Aorta (tissue), 5 donors: ENCODE measurements at regions not wholly inside any gene's neighbourhood (a gene's known extent, or its start where the extent isn't known, plus 50 kb on each side); places are given as distances from the start of the nearest gene placed in this dataset.

Experiments
- ATAC-seq: fragments of 200-7000 bp; cut with Tn5 transposase; one replicate; pipeline ENCODE4 v1.9.1; 2022; ENCODE audit warnings: moderate library complexity; ENCODE audit not compliant: low FRiP score
- DNase-seq, 2 donors: peaks; one replicate each; pipeline ENCODE4 v3.0.0-alpha.2; 2020
- H3K27ac ChIP-seq, 2 donors: one replicate each; pipeline ENCODE4 v1.5.1; 2013; ENCODE audit warnings: low read length in 2 of 2, mild to moderate bottlenecking in 2 of 2, moderate library complexity in 2 of 2, control low read depth in 1 of 2, inconsistent platforms in 1 of 2, low read depth in 1 of 2
- H3K27me3 ChIP-seq, 2 donors: one replicate each; pipeline ENCODE4 v1.6.1; 2013; ENCODE audit warnings: control low read depth in 1 of 2, low read length in 1 of 2, mild to moderate bottlenecking in 1 of 2, moderate library complexity in 1 of 2; ENCODE audit not compliant: insufficient read depth in 2 of 2, control insufficient read depth in 1 of 2
- H3K36me3 ChIP-seq, 2 donors: one replicate each; pipeline ENCODE4 v1.6.1; 2013; ENCODE audit warnings: control low read depth in 1 of 2, low read length in 1 of 2, mild to moderate bottlenecking in 1 of 2; ENCODE audit not compliant: insufficient read depth in 2 of 2, control insufficient read depth in 1 of 2
- H3K4me1 ChIP-seq, 2 donors: one replicate each; pipeline ENCODE4 v1.6.1; 2013; ENCODE audit warnings: low read length in 2 of 2, control low read depth in 1 of 2, mild to moderate bottlenecking in 1 of 2, moderate library complexity in 1 of 2; ENCODE audit not compliant: insufficient read depth in 2 of 2, control insufficient read depth in 1 of 2
- H3K4me3 ChIP-seq, 2 donors: one replicate each; pipeline ENCODE4 v1.5.1; 2013; ENCODE audit warnings: low read length in 2 of 2, control low read depth in 1 of 2, mild to moderate bottlenecking in 1 of 2
- H3K9me3 ChIP-seq: one replicate; pipeline ENCODE4 v1.6.1; 2013; ENCODE audit warnings: mild to moderate bottlenecking, low read length; ENCODE audit not compliant: control insufficient read depth
- WGBS, 2 donors: extraction: QIAGEN DNeasy Blood & Tissue Kit; methylation state at CpG; one replicate each; pipeline ENCODE4 v1.1.7; 2013; 5-methylcytosine and 5-hydroxymethylcytosine counted together
- intact Hi-C, 2 donors: fragments of 100-400 bp; cut with DNase I; formaldehyde crosslinking; loops; one replicate each; pipeline versions ENCODE4 v1.14.2 to v1.15.0; 2022
- donor health status: healthy with polysubstance abuse.
- donor health status: Bipolar disorder and iron deficiency.
- donor health status: DM: no; HTN: no; CAD: no.
- donor health status: DM: no; HTN: no; CAD: no.
- donor health status: DM: yes; HTN: yes; CAD: no.

GRCh38 chr7:25719190-25719896 is 432.7 kb upstream of the NFE2L3 start:
- WGBS, 2 donors = 96 to 97% methylated on average over 5 of the region's 5 CpGs
- intact Hi-C loops = loop anchor here (5.0 kb wide), 2 partner anchors 37 to 133 kb away; no protein-coding TSS in a partner anchor
- H3K27ac ChIP-seq = no peak overlapping the region
- H3K9me3 ChIP-seq = no peaks in the 10 kb centered on the region
- no peaks in the 10 kb centered on the region for H3K27me3 ChIP-seq
- no peak for DNase-seq
- no peak overlapping the region for H3K4me3 ChIP-seq
- H3K4me1 ChIP-seq = peaks cover under 1 to 3% of the 10 kb centered on the region in 2 donors
- no peak for ATAC-seq
- no peaks in the 10 kb centered on the region for H3K36me3 ChIP-seq

DNA sequence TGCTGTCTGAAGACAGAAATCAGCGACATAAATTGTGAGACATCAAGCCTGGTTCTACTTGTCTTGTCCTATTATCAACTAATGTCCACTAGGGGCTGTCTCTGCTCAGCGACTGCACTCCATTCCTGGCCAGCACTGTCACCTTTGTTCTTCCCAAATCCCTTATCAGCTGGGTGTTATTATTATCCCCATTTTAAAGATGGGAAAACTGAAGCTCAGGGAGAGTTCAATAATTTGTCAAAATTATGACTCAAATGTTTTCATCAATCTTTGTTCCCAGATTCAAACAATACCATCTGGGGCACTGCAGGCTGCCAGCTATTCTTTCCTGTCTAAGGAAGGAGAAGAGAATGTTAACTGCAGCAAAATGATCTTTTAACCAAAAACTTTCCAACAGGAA is 431.6 kb upstream of the NFE2L3 start:
- Histone ChIP-seq H3K4me1 (peaks cover 0 to 3% of the 10 kb centered on the region in 2 donors), H3K27me3 (no peaks in the 10 kb centered on the region), H3K36me3 (no peaks in the 10 kb centered on the region), H3K27ac (no peak overlapping the region), H3K9me3 (no peaks in the 10 kb centered on the region), H3K4me3 (no peak overlapping the region)
- 71 to 77% methylated on average over 2 of the region's 2 CpGs for WGBS, 2 donors
- ATAC-seq (no peak), DNase-seq (no peak)
- intact Hi-C loops = no loop called here

DNA sequence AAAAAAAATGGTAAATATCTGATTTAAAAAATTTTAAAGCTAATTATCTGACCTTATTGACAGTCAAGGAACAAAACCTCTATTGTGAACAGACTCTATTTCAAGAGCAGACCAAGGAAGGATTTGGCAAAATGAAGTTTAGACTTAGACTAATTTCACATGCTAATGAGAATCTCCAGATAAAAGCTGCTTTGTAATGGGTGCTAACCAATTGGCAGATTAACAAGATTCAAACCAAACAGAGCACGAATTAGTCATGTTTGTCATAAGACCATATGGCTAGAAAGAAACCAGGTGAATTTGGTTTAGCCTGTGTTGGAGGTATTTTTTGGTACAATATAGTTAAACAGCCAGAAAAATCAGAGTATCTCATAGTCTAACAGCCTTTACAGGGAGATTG is 429.1 kb upstream of the NFE2L3 start:
- Histone ChIP-seq H3K36me3 (no peaks in the 10 kb centered on the region), H3K27me3 (no peaks in the 10 kb centered on the region), H3K4me3 (no peak overlapping the region), H3K4me1 (no peaks in the 10 kb centered on the region), H3K9me3 (no peaks in the 10 kb centered on the region), H3K27ac (no peak overlapping the region)
- 69 to 82% methylated on average over 1 of the region's 1 CpG for WGBS, 2 donors
- ATAC-seq = no peak
- intact Hi-C loops = no loop called here
- DNase-seq = no peak

DNA sequence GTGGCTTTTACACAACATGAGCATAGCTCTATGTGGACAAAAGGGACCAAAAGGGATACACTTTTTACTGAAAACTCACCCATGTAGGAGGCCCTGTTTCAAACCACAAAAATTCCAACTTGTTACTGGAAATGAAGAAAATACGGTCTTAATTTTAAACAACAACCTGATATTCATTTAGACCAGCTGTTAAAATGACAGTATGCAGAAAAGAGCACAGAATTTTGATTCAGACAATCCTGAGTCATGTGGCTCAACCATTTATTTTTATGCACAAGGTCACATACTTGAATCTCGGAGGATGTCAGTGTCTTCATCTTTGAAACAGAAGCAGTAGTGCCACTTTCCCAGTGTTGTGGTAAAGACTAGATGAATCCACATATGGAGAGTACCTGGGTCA is 426.5 kb upstream of the NFE2L3 start:
- H3K9me3 ChIP-seq = no peaks in the 10 kb centered on the region
- H3K4me3 ChIP-seq = no peak overlapping the region
- H3K4me1 ChIP-seq = no peaks in the 10 kb centered on the region
- ATAC-seq (no peak), DNase-seq (no peak)
- no peak overlapping the region for H3K27ac ChIP-seq
- H3K27me3 ChIP-seq = no peaks in the 10 kb centered on the region
- WGBS, 2 donors = 91 to 95% methylated on average over 2 of the region's 2 CpGs
- intact Hi-C loops = no loop called here
- no peaks in the 10 kb centered on the region for H3K36me3 ChIP-seq

GRCh38 chr7:25726170-25726780 is 425.7 kb upstream of the NFE2L3 start:
- ATAC-seq (no peak), DNase-seq (no peak)
- Histone ChIP-seq H3K27ac (no peak overlapping the region), H3K4me1 (peaks cover 0 to 5% of the 10 kb centered on the region in 2 donors), H3K4me3 (no peak overlapping the region), H3K36me3 (no peaks in the 10 kb centered on the region), H3K27me3 (no peaks in the 10 kb centered on the region), H3K9me3 (no peaks in the 10 kb centered on the region)
- WGBS, 2 donors = 82 to 87% methylated on average over 8 of the region's 8 CpGs
- intact Hi-C loops = no loop called here

GRCh38 chr7:25726781-25727311 is 425.2 kb upstream of the NFE2L3 start:
- intact Hi-C loops = no loop called here
- DNase-seq = no peak
- no peak overlapping the region for H3K27ac ChIP-seq
- no peaks in the 10 kb centered on the region for H3K36me3 ChIP-seq
- 91 to 92% methylated on average over 8 of the region's 8 CpGs for WGBS, 2 donors
- H3K4me3 ChIP-seq = no peak overlapping the region
- ATAC-seq = no peak
- no peaks in the 10 kb centered on the region for H3K9me3 ChIP-seq
- H3K4me1 ChIP-seq = peaks cover 0 to 6% of the 10 kb centered on the region in 2 donors
- H3K27me3 ChIP-seq = no peaks in the 10 kb centered on the region

GRCh38 chr7:25727446-25727845 is 424.6 kb upstream of the NFE2L3 start:
- intact Hi-C loops = no loop called here
- no peaks in the 10 kb centered on the region for H3K36me3 ChIP-seq
- H3K9me3 ChIP-seq = no peaks in the 10 kb centered on the region
- H3K27me3 ChIP-seq = no peaks in the 10 kb centered on the region
- H3K27ac ChIP-seq = no peak overlapping the region
- no peak overlapping the region for H3K4me3 ChIP-seq
- peaks cover 0 to 6% of the 10 kb centered on the region in 2 donors for H3K4me1 ChIP-seq
- 90 to 95% methylated on average over 2 of the region's 2 CpGs for whole genome bisulfite sequencing, 2 donors
- ATAC-seq (no peak), DNase-seq (no peak)

DNA sequence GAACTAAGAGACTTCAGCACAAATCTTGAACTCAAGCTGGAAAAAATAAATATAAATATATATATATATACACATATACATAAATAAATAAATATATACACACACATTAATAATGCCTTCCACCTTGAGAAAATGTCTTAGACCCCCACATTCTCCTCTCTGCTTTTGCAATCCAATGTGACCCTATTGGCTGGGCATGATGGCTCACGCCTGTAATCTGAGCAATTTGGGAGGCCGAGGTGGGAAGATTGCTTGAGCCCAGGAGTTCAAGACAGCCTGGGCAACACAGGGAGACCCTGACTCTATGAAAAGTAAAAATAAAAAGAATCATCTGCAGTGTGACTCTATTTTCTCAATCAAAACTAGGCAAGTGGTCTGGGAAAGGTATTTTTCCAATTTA is 424.1 kb upstream of the NFE2L3 start:
- 92 to 97% methylated on average over 2 of the region's 2 CpGs for WGBS, 2 donors
- Histone ChIP-seq H3K4me1 (peaks cover 0 to 6% of the 10 kb centered on the region in 2 donors), H3K36me3 (no peaks in the 10 kb centered on the region), H3K4me3 (no peak overlapping the region), H3K9me3 (no peaks in the 10 kb centered on the region), H3K27ac (no peak overlapping the region), H3K27me3 (no peaks in the 10 kb centered on the region)
- intact Hi-C loops = no loop called here
- no peak for ATAC-seq
- no peak for DNase-seq
